ENCODE measurements at regions not wholly inside any gene's neighbourhood (a gene's known extent, or its start where the extent isn't known, plus 50 kb on each side); places are given as distances from the start of the nearest gene placed in this dataset.
"Not testable (repeated sequence)": the region's sequence is repeated elsewhere in the genome, so short reads cannot be mapped to it uniquely, and the experiment has no call there.

DNA sequence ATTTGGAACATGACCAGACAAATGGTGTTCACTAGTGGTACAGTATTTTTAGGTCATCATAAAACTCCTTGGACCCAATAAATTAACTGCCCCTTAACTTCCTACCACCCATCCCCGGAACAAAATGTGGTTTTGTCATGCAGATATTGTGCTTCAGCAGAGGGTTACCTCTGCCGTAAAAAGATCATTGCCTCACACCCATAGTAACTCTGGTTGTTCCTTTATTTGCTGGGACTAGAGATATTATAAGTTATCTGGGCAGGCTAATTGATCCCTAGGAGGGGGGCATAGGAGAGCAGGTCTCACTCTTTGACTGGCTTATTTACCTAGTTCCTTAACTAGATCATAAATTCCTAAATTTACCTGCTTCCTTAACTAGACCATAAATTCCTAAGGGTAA is 1343.9 kb upstream of the CHAC2 start:
- no peak for DNase-seq

DNA sequence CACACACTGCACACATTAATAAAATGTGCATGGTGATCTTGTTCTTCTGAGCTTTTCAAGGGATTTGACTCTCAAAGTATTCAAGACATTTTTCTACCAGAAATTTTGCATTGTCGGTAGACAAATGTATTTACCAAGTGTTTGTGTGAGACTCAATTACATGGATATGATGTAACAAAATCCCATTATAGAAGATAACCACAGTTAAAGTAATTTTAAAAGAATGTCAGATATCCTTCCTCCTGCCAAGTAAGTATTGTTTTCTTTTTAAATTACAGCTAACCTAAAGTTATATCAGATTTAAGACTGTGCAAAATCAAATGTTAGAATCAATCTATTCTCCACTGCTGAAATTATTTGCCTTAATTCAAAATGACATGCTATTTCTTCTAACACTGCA is 1344.5 kb upstream of the CHAC2 start:
- DNase-seq = no peak

DNA sequence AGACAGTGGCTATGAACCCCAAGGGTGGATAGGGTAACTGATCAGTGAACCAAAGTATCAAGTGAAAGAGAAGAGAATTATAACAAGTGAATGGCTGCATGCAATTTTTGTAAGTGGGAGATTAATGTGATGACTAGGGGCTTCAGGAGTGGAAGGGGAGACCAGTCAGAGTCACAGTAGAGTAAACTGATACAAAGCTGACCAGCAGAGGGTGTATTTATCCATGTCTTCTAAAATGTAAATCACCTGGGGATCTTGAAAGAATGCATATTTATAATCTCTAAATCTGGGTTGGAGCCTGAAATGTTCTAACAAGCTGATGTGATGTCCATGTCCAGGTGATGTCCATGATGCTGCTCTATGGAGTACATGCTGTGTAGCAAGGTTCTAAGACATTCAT is 1351.3 kb upstream of the CHAC2 start:
- no peak for DNase-seq

DNA sequence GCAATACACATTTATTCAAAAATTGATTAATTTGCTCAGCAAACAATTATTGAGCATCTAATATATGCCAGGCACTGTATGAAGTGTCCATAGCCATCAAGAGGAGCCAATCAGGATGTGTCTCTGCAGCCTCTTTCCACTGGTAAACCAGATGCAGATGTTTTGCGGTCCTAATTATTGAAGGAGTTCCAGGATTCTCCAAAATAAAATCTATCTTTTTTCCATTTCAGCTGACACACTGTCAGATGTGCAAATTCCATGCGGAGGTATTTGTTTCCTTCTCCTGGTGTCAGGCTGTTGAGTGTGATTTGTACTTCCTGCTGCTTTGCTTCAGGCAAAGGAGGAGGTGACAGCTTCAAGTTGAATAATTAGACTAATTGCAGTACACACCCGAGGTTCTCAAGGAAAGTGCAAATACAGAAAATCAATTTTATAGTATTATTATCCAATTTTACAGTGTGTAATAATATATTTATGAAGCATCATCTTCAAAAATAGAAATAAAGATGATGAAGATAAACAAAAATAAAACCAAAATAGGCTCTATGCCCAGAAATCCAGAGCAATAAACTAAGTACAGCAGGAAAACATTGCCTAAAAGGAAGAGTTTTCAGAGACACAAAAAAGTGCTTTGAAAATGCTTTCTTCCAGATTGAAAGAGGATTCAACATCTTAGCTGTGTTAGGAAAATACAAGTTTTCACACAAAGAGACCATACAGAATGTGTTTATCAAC is 1352.9 kb upstream of the CHAC2 start:
- no peak for DNase-seq

DNA sequence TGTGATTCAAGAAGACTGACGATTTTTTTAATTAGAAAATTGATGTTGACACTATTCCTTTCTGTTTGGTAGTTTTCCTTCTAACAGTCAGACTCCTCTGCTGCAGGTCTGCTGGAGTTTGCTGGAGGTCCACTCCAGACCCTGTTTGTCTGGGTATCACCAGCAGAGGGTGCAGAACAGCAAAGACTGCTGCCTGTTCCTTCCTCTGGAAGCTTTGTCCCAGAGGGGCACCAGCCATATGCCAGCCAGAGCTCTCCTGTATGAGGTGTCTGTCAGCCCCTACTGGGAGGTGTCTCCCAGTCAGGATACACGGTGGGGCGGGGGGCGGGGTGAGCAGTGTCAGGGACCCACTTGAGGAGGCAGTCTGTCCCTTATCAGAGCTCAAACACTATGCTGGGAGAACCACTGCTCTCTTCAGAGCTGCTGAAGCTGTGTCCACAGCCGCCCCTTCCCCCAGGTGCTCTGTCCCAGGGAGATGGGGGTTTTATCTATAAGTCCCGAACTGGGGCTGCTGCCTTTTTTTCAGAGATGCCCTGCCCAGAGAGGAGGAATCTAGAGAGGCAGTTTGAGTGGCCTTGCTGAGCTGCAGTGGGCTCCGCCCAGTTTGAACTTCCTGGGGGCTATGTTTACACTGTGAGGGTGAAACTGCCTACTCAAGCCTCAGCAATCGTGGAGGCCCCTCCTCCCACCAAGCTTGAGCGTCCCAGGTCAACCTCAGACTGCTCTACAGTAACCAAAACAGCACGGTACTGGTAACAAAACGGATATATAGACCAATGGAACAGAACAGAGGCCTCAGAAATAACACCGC is 1358.1 kb upstream of the CHAC2 start:
- DNase-seq = not testable (repeated sequence)

DNA sequence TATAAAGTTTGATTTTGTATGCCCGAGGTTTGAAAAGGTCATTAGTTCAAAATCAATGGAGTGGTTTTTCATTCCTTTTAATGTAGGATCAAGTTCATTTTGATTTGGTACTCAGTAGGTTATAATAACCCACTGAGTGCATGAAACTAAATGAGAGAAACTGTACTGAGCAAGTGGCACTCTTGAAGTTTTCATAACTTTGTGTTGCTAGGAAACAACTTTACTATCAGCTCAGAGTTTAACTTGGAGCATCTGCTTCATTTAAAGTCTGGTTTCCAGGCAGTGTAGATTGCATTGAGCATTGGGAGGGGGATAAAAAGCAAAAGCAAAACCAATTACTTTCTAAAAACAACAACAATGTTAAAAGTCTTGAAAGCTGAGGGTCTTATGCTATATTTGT is 1361.6 kb upstream of the CHAC2 start:
- DNase-seq = no peak

DNA sequence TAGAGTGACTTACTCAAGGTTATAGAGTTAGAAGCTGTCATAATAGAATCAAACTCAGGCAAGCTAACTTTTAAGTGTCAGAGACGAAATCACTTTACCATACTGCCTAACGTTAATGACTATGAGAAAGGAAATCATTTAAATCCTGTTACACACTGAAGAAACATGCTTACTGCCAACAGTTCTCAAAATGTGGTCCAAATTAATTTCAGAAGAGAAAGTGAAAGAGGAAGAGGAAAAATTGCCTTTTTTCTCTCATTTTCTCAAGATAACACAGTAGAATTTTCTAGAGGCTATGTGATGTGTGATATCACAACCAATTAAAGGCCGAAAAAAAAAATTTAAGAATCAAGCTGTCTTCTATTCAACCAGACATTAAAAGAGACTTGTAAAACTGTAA is 1362.7 kb upstream of the CHAC2 start:
- no peak for DNase-seq

DNA sequence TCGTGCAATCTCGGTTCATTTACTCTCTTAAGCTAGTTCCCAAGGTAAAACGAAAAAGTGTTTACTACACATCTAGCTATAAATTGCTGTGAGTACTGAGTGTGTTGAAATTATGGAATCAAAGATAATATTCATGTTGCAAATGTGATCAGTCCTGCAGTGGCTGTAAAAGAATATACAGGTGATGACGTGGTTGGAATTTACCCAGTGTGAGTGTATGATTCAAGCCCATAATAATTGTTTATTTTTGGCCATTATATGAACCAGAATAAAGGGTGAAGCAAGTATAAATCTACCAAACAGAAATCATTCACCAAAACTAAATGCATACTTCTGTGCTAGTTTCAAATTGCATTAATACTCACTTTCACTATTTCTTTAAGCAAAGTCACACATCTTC is 1363.6 kb upstream of the CHAC2 start:
- no peak for DNase-seq

DNA sequence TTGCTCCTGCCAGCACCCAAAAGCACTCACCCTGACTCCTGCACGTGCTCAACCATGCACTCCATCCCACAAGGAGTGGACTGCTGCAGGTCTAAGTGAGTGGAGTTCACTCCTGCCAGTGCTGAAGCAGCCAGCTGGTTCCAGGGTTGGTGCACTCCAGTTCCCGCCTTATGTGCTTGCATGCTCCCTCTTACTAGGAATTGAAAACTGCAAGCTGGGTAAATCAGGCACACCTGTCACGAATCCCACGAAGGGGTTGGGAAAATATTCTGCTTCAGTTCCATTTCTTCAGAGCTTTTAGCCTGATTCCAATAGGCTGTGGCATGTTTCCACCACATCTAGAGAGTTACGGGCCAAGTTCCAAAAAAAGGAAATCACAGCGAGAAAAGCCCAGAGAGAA is 1365.5 kb upstream of the CHAC2 start:
- DNase-seq = no peak

DNA sequence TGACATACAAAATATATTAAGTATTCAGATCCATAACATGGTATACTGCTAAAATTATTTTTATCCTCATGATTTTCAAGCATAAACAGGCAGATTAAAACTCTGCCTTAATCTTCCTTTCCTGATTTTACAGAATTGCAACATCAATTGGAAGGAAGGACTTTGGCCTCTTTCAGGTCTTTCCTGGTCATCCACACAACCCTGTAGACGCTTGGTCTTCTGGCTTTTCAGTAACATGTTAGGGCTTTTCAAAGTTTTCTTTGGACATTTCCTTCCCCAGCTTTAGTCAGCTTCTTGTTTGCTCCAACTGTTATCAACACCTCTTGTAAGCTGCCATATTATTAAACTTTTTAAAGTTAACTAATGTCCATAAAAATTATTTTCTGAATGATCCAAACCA is 1364.9 kb upstream of the NRXN1 start:
- no peak for DNase-seq

DNA sequence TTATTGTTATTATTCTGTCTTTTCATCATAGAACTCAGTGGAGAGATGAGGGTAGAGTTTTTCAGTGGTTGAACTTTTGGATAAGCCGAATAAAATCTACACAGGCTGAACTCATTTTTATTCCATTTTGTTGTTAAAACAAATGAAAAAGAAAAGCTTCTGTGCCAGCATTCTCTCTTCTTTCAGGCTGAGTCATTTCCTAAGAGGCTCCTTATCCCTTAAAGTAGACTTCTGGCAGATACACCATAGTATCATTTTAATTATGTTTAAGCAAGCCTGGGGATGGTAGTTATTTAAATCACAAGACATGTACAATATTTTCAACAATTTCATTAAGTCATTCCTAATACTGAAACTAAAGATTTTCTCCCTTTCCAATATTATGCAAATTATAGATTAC is 1364.0 kb upstream of the NRXN1 start:
- DNase-seq = no peak

DNA sequence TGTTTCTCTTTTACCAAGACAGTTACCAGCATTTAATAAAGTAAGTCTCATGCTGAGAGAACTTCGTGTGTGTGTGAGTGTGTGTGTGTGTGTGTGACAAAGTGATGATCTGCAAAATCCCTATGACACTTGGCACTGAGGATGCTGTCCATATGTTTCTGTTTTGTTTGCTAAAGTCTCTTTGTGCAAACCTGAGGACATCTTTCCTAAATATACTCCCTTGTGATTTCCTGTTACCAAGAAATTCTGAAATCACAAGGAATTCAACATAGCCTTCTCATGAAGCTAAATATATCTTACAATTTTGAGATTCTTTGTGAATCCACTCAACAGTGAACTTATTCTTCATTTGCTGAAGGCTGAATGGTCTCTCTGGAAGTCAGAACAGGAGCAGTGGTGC is 1359.7 kb upstream of the NRXN1 start:
- DNase-seq = no peak

DNA sequence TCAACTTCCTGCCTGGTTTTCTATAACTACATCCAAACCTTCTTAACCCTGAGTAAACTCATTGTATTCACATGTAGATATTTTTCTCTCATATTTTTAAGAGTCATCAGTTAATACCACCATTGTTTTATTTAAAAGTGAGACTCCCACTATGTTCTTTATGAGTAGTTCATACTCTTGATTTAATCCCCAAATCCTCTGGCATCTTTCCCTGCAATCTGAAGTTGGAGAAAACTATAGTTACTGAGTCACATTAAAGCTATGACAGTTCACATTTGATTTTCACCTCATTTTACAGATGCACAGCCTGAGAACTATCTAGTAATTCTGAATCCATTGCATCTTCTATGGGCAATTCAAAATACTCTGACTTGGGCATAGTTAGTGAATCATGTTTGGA is 1358.7 kb upstream of the NRXN1 start:
- no peak for DNase-seq

DNA sequence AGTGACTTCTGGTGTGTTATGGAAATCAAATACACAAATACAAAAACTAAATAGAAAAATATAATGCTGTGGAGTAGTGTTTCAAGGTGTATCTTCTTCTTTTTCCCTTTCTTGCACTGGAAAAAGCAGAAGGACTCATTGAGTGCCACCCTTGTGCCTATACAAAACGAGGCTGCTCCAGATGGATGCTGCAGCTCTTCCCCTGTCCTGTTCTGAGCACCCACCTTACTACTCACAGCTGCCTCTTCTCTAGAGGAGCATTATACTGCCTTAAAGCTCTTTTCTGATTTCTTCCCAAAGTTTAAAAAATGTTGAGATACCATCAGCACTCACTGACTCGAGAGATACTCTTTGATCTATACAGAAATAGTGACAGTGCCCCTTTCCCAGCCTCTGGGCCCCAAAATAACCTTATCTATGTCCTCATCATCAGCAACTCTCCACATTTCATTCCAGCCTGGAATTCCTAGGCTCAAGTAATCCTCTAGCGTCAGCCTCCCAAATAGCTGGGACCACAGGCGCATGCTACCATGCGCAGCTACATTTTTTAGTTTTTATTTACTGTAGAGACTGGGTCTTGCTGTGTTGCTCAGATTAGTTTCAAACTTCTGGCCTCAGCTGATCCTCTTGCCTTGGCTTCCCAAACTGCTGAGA is 1356.1 kb upstream of the NRXN1 start:
- DNase-seq = no peak

DNA sequence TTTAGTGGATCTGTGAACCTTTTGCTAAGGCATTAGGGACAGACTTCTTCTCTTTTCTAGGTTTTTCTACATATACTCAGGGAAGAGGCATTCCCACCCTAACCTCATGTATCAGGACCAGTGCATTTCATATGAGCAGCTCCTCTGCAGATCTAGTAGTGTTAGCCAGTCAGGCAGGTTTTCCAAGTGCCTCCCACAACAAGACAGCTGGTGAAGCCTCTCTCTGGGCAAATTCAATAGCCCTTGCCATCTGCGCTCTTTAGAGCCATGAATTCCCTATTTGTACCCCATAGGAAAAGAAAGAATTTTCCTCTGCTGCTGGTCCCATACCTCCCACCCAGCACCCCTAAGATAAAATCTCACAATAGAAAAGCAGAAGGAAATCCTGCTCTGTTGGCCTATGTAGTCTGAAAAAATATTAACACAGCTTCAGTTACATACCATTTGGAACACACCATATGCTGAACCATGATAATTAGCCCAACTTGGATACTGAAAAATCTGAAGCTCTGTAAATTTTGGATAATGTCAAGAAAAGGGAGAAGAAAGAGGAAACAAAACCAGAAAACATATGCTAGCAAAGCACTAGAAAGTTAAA is 1354.6 kb upstream of the NRXN1 start:
- DNase-seq = no peak

DNA sequence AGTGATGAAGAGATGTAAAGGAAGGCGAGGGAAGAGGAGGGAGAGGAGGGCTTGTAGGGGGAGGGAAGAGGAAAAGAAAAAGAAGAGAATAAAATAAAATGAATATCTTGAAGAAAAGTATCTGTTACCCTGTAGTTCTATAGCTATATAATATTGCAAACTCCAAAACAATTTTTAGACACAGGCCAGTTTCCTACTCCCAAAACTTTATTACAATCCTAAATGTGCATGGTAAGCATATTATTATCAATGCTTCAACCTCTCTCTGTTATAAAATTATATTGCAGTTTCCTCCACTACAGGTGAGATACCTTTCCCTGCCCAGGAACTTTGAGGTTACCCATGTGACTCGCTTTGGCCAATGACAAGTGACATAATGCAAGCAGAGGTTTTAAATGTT is 1351.6 kb upstream of the NRXN1 start:
- no peak for DNase-seq

DNA sequence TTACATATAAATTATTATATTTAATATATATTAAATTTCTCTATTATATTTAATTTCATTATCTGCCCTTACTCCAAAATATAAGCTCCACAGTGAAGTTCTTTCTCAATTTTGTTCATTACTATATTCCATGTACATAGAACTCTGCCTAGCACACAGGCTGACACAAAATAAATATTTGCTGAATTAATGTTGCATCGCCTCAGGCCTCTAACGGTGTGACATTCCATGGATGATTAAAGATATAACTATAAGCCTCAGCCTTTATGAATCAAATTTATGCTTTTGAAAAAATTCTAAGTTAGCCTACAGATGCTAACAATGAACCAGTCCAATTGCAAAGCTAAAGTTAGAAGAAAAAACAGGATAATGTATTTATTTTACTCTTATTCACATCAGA is 1337.2 kb upstream of the NRXN1 start:
- DNase-seq = no peak

DNA sequence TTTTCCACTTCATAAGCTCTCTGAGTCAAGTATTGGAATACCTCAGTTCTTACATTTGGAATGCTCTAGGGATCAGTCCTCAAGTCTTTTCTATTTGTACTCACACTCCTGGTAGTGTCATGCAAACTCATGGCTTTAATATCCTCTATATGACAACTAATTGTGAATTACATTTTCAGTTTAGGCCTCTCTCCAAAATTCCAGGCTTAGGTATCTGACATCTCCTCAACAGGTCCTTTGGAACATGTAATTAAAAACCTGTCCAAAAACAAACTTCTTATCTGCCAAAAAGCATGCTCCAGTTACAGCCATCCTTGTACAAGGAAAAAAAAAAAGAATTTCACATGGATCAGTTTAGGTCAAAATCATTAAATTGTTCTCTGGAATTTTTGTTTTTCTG is 1336.2 kb upstream of the NRXN1 start:
- DNase-seq = no peak

DNA sequence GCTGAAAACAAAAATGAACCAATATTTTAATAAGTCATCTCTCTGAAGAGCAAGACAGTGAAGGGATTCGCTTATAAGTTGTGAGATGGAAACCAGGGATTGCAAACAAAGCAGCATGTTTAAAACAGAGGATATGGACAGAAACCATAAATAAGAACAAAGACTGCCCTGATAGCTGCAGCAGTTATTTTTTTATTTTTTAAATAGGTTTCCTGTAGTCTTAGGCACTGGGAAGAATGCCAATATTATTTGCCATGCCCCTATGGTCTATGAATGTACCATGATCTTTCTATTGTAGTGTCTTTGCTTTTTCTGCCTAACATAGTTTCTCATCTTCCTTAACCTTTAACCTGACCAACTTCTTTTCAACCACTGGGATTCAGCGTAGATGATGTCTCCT is 1334.0 kb upstream of the NRXN1 start:
- no peak for DNase-seq

DNA sequence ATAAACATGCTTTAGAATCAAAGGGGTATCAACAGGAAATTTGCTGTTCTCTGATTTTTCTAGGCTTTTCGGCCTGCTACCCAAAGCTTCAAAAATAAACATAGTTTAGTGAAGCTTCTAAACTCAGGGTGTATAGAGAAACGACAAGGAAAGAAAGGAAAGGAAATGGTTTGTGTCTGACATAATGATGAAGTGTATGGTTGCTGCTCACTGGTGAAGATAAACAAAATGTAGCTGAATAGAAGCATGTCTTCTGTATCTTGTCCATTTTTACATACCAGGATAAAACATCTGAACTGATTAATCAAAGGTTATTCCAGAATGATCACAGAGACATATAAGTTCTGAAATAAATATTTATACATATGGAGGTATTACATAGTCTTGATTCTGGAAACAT is 1324.6 kb upstream of the NRXN1 start:
- no peak for DNase-seq

DNA sequence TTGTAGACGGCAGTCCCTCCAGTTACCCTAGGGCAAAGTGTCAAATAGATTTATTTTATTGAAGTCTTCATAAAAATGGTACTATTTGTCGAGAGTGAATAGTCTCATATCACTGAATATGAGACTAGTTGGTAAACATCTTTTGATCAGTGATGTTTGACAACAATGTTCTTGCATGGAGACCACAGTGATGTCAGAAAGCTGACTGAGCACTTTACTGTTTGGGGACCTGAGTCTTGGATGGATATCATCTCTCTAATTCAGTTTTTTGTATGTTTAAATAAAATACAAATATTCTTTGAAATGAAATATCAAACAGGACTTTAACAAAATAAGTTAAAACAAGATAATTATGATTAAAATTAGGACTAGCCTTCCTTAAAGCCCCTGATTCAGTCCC is 1315.4 kb upstream of the NRXN1 start:
- no peak for DNase-seq

DNA sequence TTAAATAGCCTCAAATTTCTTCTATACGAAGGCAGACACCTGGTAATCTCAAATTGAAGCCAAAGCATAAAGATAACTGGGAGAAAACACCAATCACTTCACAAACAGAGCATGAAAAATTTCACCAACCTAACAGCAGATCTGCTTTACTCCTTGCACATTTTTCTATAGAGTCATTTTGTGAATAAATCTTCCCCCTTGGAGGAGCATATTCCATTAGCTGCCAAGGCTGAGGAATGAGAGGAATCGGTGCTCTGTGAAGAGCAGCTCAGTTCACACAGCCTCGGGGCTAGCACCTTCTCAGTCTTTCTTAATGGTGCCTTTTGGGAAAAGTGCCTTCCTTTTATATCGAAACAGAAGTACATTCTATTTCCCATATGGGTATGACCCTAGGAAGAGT is 1313.7 kb upstream of the NRXN1 start:
- no peak for DNase-seq

DNA sequence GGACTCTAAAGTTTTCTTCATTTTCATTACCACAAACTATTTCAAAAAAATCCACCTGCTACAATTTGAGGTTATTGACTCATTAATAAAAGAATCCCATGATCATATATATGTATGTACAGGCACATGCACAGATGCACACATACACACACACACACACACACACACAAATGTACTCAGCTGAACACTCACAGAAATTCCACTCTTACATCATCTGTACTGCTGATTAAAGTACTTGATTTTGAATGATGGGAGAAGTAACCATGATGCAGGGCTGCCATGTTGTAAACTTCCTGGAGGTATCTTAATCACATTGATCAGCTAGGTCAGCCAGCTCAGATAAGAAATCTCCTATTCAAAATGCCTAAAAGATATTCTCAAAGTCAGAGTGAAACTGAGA is 1313.2 kb upstream of the NRXN1 start:
- DNase-seq = no peak
